ENCODE measurements at regions not wholly inside any gene's neighbourhood (a gene's known extent, or its start where the extent isn't known, plus 50 kb on each side); places are given as distances from the start of the nearest gene placed in this dataset.

DNA sequence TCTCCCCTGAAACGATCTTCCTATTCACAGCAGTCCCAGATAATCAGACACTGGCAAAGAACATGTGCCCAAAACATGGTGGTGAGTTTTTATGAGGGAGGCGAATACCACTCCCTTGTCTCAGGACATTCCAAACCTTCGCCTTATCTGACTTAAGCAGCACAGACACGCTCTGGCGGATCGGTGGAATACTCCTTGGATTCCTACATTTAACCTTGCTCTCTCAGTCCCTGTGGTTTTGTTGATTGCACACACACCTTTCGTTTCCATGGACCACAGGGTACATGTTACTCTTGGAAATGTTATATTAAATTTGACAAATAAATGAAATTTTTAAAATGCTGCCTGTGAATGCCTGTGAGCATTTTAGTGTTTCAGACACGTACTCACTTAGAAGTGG is 87.8 kb upstream of the CPEB4 start:
- no peak for DNase-seq (ENCODE audit: low read depth)

- DNase-seq (ENCODE audit: low read depth), result no peak
These were observed 87.1 kb upstream of the CPEB4 start for GRCh38 chr5:173801006-173801405.

DNA sequence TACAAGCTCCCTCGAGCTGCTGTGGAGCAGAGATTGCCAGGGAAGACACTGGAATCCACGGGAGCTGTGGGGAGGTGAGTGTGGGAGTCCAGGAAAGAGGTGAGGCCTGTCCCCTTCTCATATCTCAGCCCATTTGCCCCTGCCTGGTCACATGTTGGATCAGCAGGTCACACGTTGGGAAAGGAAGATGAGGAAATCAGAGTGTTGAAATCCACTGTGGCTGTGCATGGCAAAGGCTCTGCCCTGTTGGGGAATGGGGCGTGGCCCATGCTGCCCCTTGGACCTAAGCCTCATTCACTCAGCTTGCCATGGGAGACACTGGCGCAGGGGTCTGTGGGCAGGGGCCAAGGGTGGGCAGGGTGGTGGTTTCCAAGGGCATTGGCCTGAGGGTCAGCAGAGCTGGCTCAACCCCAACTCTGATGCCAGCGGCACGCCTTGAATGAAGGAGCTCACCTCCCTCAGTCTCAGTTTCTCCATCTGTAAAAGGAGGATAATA is 85.4 kb upstream of the CPEB4 start:
- peak; percentile 54 for DNase-seq (ENCODE audit: low read depth)

GRCh38 chr5:173804579-173804978 is 83.6 kb upstream of the CPEB4 start:
- DNase-seq (ENCODE audit: low read depth), result no peak

- DNase-seq (ENCODE audit: low read depth), result no peak
These were observed 81.7 kb upstream of the CPEB4 start for GRCh38 chr5:173806270-173807035.

DNA sequence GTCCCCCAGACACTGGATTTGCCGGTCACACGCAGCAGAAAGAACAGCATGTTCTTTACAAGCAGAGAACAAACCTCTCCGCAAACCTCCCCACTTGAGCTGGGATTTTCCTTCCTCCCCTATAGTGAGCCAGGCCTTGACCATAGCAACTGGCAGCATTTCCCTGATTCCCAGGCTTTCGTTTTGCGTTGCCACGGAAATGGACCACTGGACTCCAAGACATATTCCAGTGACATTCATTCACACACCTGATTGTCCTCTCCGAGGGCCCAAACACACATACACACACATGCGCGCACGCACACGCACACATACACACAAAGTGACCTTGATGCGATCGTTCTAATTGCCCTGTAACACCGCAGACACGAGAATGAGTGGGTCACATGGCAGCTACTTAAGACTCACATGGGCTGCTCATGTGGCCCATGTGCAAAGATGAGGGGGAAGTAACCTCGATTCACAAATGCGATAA is 80.9 kb upstream of the CPEB4 start:
- no peak for DNase-seq (ENCODE audit: low read depth)

GRCh38 chr5:173808079-173808808 is 79.9 kb upstream of the CPEB4 start:
- DNase-seq (ENCODE audit: low read depth), result no peak

DNA sequence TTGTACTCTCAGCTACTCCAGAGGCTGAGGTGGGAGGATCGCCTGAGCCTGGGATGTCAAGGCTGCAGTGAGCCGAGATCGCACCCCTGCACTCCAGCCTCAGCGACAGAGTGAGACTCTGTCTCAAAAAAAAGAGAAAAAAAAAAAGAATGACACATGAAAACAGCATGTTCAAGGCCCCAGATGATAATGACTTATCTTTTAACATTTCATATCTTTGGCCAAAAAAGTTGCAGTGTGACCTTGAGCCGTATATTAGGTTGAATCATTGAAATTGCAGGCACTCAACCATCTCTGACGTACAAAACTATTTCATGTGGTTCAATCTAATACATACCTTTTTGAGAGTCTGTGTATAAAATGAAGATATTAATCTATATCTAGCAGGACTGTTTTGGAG is 79.1 kb upstream of the CPEB4 start:
- DNase-seq (ENCODE audit: low read depth), result no peak

DNA sequence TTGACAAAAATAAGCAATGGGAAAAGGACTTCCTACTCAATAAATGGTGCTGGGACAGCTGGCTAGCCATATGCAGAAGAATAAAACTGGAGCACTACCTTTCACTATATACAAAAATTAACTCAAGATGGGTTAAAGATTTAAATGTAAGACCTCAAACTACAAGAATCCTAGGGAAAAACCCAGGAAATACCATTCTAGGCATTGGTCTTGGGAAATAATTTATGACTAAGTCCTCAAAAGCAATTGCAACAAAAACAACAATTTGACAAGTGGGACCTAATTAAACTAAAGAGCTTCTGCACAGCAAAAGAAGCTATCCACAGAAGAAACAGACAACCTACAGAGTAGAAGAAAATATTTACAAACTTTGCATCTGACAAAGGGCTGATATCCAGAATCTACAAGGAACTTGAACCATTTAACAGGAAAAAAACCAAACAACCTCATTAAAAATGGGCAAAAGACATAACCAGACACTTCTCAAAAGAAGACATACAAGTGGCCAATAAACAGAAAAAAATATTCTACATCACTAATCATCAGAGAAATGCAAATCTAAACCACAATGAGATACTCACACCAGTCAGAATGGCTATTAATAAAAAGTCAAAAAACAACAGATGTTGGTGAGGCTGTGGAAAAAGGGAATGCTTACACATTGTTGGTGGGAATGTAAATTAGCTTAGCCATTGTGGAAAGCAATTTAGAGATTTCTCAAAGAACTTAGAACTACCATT is 75.2 kb upstream of the CPEB4 start:
- DNase-seq (ENCODE audit: low read depth), result no peak

GRCh38 chr5:173814053-173814452 is 74.1 kb upstream of the CPEB4 start:
- DNase-seq (ENCODE audit: low read depth), result no peak

GRCh38 chr5:173815571-173815970 is 72.6 kb upstream of the CPEB4 start:
- DNase-seq (ENCODE audit: low read depth), result no peak

- no peak for DNase-seq (ENCODE audit: low read depth)
These were observed 71.4 kb upstream of the CPEB4 start for GRCh38 chr5:173816728-173817127.

GRCh38 chr5:173817561-173817960 is 70.6 kb upstream of the CPEB4 start:
- DNase-seq (ENCODE audit: low read depth), result no peak

DNA sequence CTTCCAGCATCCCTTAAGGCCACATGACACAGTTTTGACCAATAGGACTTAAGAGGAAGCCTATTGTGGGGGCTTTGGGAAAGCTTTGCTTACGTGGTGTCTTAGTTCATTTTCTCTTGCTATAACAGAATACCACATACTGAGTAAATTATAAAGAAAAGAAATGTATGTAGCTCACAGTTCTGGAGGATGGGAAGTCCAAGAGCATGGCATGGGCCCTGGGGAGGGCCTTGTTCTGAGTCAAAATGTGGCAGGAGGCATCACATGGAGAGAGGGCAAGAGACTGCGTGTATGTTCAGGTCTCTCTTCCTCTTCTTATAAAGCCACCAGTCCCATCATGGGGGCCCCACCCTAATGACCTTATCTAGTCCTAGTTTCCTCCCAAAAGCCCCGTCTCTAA is 68.6 kb upstream of the CPEB4 start:
- no peak for DNase-seq (ENCODE audit: low read depth)

DNA sequence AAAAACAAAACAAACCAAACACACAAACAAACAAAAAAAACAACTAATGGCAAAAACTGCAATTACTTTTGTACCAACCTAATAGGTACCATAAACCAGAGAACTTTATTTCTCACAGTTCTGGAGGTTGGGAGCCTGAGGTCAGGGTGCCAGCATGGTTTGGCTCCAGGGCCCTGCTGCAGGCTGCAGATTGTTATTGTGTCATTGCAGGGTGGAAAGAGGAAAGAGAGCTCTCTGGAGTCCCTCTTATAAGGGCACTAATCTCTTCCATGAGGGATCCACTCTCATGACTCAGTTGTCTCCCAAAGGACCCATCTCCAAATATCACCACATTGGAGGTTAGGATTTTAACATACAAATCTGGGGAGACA is 64.9 kb upstream of the CPEB4 start:
- DNase-seq (ENCODE audit: low read depth), result no peak

- peak; percentile 54 for DNase-seq (ENCODE audit: low read depth)
These were observed 64.2 kb upstream of the CPEB4 start for GRCh38 chr5:173823721-173824567.

- DNase-seq (ENCODE audit: low read depth), result no peak
These were observed 62.8 kb upstream of the CPEB4 start for GRCh38 chr5:173825215-173825865.

DNA sequence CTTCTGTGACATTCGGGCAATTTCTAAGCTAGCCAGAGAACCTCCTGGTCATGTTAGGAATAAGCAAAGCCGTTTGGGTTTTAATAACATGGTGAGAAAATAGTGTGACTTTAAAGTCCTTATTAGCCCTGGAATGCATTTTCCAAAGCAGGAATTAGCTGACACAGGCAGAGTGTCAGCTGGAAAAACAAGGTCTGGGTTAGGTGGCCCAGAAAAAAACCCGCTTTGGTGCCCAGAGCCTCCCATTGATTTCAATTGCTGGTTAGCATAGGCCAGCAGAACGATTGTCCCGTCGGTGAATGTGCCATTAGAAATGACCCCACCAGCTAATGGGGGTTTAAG is 62.1 kb upstream of the CPEB4 start:
- no peak for DNase-seq (ENCODE audit: low read depth)

GRCh38 chr5:173826428-173827350 is 61.5 kb upstream of the CPEB4 start:
- no peak for DNase-seq (ENCODE audit: low read depth)

DNA sequence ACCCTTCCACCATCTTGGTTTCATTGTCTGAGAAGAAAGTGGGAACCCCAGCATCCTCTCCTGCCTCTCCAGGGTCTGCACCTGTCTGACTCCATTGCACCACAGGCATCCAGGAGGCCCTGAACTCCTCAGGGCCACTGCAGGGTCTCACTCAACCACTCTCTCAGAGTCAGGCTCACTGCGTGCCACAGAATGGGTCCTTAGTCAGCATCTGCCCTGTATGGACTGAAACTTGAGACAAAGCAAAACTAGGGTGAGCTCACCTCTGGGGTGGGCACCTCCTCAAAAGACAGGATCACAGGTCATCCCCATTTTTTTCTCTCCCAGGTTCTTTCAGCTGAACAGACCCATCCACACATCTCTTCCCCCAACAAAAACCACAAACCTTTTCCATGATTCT is 59.2 kb upstream of the CPEB4 start:
- no peak for DNase-seq (ENCODE audit: low read depth)

Measured in HT1080 (cell line).